Activated CD8-positive, alpha-beta memory T cell treated with anti-CD3 and anti-CD28 coated beads for 24 hours (primary cell): ENCODE measurements at regions not wholly inside any gene's neighbourhood (a gene's known extent, or its start where the extent isn't known, plus 50 kb on each side); places are given as distances from the start of the nearest gene placed in this dataset.

Experiments
- DNase-seq: peaks from one replicate; pipeline ENCODE4 v3.0.0-alpha.2; 2020

- no peak for DNase-seq
These were observed 195.5 kb downstream of the PHETA1 start for GRCh38 chr12:111173391-111173790.

DNA sequence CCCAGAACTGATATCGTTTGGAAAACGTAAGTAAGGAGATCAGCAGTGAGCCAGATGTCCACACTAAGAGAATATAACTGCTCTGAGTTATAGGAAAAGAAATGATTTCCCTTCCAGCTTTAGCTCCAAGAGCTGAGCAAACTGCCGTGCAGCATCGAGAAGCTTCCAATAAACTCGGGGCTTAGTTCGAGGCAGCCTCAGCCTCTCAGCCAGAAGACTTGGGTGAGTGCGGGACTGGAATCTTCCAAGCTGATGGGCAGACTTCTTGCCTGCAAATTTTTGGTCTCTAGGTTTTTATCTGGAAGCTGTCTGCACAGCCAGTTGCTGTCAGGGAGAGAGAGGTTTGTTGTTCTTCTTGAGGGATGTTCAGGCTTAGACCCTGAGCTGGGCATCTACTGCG is 196.1 kb downstream of the PHETA1 start:
- DNase-seq, result no peak

- no peak for DNase-seq
These were observed 197.1 kb downstream of the PHETA1 start for GRCh38 chr12:111171832-111172231.

- DNase-seq, result no peak
These were observed 197.6 kb downstream of the PHETA1 start for GRCh38 chr12:111171345-111171744.

GRCh38 chr12:111170543-111170942 is 198.4 kb downstream of the PHETA1 start:
- no peak for DNase-seq

- DNase-seq, result no peak
These were observed 199.4 kb downstream of the PHETA1 start for GRCh38 chr12:111169456-111169855.

- DNase-seq, result no peak
These were observed 199.9 kb downstream of the PHETA1 start for GRCh38 chr12:111169032-111169431.

DNA sequence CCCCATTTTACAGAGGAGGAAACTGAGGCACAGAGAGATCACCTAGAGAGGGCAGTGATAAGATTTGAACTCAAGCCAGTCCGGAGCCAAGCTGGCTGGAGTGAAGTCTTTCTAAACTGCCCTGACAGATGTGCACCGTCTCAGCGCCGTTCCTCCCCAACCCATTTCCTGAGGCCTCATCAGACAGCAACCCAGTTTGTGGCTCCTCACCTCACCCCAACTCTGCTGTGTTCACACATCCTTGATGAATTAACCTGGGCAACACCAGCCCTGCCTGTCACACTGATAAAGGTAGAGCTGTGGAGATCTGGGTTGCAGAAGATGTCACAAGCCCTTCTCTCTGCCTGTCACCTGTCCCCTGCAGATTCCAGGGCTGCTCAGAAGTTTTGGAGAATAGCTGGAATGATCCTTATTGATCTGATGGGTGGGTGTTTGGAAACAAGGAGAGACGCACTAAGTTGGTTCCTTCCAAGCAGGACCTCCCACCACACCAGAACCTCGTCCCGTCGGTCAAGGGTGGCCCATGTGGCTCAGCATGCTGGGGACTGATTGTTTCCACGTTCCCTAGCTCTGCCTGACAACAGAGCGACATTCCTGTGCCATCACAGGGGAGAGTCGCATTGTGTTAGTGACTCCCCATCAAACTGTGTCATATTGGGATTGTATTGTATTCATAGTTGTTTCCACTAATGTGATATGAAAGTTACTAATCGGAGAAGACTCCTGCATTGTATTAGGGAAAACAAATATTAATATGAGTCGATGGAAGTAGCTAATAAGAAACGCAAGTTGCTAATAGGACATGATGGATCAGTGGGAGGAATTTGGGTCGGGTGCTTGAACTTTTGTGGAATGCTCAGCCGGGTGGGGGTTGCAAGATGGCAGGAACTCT is 200.6 kb downstream of the PHETA1 start:
- DNase-seq, result no peak

DNA sequence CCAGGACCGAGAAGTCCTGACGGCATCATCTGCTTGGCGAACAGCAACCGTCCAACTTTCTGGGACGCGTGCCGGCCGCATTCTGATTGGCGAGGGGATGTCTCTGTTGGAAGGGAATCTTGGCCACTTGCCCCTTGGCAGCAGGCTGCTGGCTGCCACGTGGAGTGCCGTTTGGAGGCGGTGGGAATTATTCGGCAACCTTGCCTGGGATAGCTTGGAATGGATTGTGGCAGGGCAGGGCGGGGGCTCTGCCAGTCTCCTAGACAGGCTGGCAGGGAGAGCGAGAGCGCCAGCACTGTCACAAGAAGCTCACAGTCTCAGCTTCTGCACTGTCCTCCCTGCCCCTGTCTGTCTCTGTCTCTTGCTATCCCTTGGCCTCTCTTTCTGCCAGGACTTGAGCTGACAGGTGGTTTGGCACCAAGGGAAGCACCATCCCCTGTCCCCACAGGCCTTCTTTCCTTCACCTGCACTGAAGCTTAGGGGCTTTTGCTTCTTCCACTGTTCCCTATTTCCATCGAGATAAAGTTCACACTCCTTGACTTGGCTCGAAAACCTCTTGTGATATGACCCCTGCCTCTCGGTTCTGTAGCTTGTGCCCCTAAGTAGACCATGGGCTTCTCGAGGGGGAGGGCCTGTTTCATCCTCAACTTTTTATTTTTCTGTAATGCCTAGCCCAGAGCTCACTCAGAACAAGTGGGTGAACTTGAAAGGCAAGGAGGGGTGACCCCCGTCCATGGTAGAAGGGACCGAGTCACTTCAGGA is 201.9 kb downstream of the PHETA1 start:
- no peak for DNase-seq

GRCh38 chr12:111164833-111165525 is 203.9 kb downstream of the PHETA1 start:
- DNase-seq, result no peak

- DNase-seq, result no peak
These were observed 205.5 kb downstream of the PHETA1 start for GRCh38 chr12:111163422-111163821.

DNA sequence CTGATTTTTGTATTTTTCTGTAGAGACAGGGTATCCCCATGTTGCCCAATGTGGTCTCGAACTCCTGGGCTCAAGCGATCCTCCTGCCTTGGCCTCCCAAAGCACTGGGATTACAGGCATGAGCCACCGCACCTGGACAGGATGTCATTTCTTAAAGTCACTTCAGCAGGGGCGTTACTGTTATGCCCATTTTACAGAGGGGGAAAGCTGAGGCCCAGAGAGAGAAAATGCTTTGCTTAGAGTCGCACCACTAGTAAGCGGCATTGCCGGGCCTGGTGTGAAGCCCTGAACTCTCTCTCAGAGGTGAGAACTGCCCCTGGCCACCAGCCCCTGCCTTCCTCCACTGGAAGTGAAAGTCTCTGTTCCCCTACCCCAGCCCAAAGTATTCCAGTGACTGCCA is 207.0 kb downstream of the PHETA1 start:
- no peak for DNase-seq

- DNase-seq, result no peak
These were observed 208.3 kb downstream of the PHETA1 start for GRCh38 chr12:111160350-111161241.

- no peak for DNase-seq
These were observed 209.9 kb downstream of the PHETA1 start for GRCh38 chr12:111158992-111159391.

DNA sequence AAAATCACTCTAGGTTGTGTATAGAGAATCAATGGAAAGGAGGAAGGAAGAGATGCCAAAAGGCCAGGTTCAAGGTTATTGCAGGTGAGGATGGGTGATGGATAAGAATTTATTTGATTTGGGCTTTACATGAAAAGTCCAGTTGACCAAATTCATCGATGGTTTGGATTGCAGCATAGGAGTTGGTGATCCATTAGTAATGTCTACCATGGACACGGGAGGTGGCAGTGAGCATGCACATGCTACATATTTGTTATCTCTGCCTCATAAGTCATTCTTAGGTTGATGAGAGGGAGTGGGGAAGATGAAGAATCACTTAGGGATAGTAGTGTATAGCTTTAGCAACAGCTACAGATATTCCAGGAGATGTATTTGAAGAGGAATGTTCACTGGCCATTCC is 211.4 kb downstream of the PHETA1 start:
- no peak for DNase-seq

- DNase-seq, result no peak
These were observed 212.6 kb downstream of the PHETA1 start for GRCh38 chr12:111156304-111156703.

DNA sequence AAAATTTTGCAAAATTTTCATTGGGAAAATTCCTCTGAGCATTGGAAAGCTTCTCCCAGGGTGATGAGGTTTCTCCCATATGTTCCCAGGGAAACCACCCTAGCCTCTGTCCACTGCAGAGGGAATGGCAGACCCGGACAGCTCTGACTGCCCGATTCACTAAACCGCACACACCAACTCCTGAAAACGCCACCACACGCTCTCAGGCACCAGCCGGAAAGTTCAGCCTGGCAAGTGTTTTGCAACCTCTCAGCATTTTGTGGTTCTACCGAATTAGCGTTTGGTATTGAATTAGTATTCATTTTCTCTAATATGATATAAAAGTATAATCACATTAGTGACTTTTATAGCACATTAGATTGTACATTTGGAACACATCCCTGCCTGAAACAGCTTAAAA is 213.4 kb downstream of the PHETA1 start:
- no peak for DNase-seq

- no peak for DNase-seq
These were observed 213.9 kb downstream of the PHETA1 start for GRCh38 chr12:111155020-111155419.

- no peak for DNase-seq
These were observed 214.6 kb downstream of the PHETA1 start for GRCh38 chr12:111154147-111154834.

GRCh38 chr12:111152561-111152960 is 216.3 kb downstream of the PHETA1 start:
- no peak for DNase-seq

GRCh38 chr12:111150921-111151840 is 217.7 kb downstream of the PHETA1 start:
- DNase-seq, result no peak
